ENCODE measurements at regions not wholly inside any gene's neighbourhood (a gene's known extent, or its start where the extent isn't known, plus 50 kb on each side); places are given as distances from the start of the nearest gene placed in this dataset.

- Histone ChIP-seq H3K27me3 (no peaks in the 10 kb centered on the region), H3K9me3 (no peaks in the 10 kb centered on the region), H3K4me3 (peak overlapping the region; percentile 63 to 95 (median 88)), H3K36me3 (no peaks in the 10 kb centered on the region), H3K27ac (peak overlapping the region; percentile 99 to 100 (median 99)), H3K4me1 (peaks cover 0 to 45% (median 6%) of the 10 kb centered on the region in 4 donors)
- WGBS (ENCODE audit: insufficient coverage, low coverage, low lambda C conversion rate, missing lambda C conversion rate), result 0% methylated on average over 7 of the region's 63 CpGs
- intact Hi-C loops (cut with DNase I), result no loop called here
- DNase-seq (peak; percentile 72 to 81 (median 79)), ATAC-seq (peak; percentile 36 to 50 (median 48))
- TF ChIP-seq CTCF (IDR thresholded peaks at IDR 0.05) (no peak), POLR2A (IDR thresholded peaks at IDR 0.05) (peak; percentile 95)
Observed at GRCh38 chr7:131107337-131108211, 220.1 kb upstream of the MKLN1 start.

GRCh38 chr7:131108212-131108940 is 219.3 kb upstream of the MKLN1 start:
- intact Hi-C loops (cut with DNase I), result no loop called here
- H3K27ac ChIP-seq, result peak overlapping the region; percentile 99 to 100 (median 99)
- H3K4me3 ChIP-seq, result peak overlapping the region; percentile 63 to 95 (median 88)
- 4% methylated on average over 27 of the region's 30 CpGs for WGBS (ENCODE audit: insufficient coverage, low coverage, low lambda C conversion rate, missing lambda C conversion rate)
- H3K27me3 ChIP-seq, result no peaks in the 10 kb centered on the region
- H3K9me3 ChIP-seq, result no peaks in the 10 kb centered on the region
- H3K4me1 ChIP-seq, result peaks cover 0 to 45% (median 6%) of the 10 kb centered on the region in 4 donors
- no peaks in the 10 kb centered on the region for H3K36me3 ChIP-seq
- no peak for ATAC-seq
- TF ChIP-seq POLR2A (IDR thresholded peaks at IDR 0.05) (peak; percentile 46), CTCF (IDR thresholded peaks at IDR 0.05) (no peak)
- no peak for DNase-seq

GRCh38 chr7:131109011-131109758 is 218.5 kb upstream of the MKLN1 start:
- no peak for DNase-seq
- peak overlapping the region; percentile 63 to 95 (median 88) for H3K4me3 ChIP-seq
- intact Hi-C loops (cut with DNase I), result no loop called here
- H3K9me3 ChIP-seq, result no peaks in the 10 kb centered on the region
- WGBS (ENCODE audit: insufficient coverage, low coverage, low lambda C conversion rate, missing lambda C conversion rate), result 47% methylated on average over 6 of the region's 6 CpGs
- no peaks in the 10 kb centered on the region for H3K27me3 ChIP-seq
- no peak for ATAC-seq
- peaks cover 0 to 43% (median 4%) of the 10 kb centered on the region in 4 donors for H3K4me1 ChIP-seq
- TF ChIP-seq CTCF (IDR thresholded peaks at IDR 0.05), result no peak
- no peak for TF ChIP-seq POLR2A (IDR thresholded peaks at IDR 0.05)
- no peaks in the 10 kb centered on the region for H3K36me3 ChIP-seq
- peak overlapping the region; percentile 99 to 100 (median 99) for H3K27ac ChIP-seq

GRCh38 chr7:131109759-131110296 is 217.8 kb upstream of the MKLN1 start:
- DNase-seq (peak; percentile 77 to 86 (median 85)), ATAC-seq (peak; percentile 28 to 54 (median 28))
- intact Hi-C loops (cut with DNase I), result no loop called here
- H3K4me1 ChIP-seq, result peaks cover 0 to 37% (median 3%) of the 10 kb centered on the region in 4 donors
- H3K9me3 ChIP-seq, result no peaks in the 10 kb centered on the region
- no peaks in the 10 kb centered on the region for H3K36me3 ChIP-seq
- H3K27ac ChIP-seq, result peak overlapping the region; percentile 99 to 100 (median 99)
- H3K4me3 ChIP-seq, result peak overlapping the region; percentile 62 to 95 (median 63)
- 0% methylated on average over 17 of the region's 37 CpGs for WGBS (ENCODE audit: insufficient coverage, low coverage, low lambda C conversion rate, missing lambda C conversion rate)
- H3K27me3 ChIP-seq, result no peaks in the 10 kb centered on the region
- TF ChIP-seq CTCF (IDR thresholded peaks at IDR 0.05) (no peak), POLR2A (IDR thresholded peaks at IDR 0.05) (peak; percentile 70)
